AG20443 (cell line): ENCODE measurements at regions not wholly inside any gene's neighbourhood (a gene's known extent, or its start where the extent isn't known, plus 50 kb on each side); places are given as distances from the start of the nearest gene placed in this dataset.

Source experiments
- DNase-seq: peaks from one replicate; pipeline ENCODE4 v3.0.0; 2012; ENCODE audit warnings: low spot score, mixed read lengths

- DNase-seq = no peak
Observed at GRCh38 chr18:71743634-71744033, 800.5 kb downstream of the CBLN2 start.

DNA sequence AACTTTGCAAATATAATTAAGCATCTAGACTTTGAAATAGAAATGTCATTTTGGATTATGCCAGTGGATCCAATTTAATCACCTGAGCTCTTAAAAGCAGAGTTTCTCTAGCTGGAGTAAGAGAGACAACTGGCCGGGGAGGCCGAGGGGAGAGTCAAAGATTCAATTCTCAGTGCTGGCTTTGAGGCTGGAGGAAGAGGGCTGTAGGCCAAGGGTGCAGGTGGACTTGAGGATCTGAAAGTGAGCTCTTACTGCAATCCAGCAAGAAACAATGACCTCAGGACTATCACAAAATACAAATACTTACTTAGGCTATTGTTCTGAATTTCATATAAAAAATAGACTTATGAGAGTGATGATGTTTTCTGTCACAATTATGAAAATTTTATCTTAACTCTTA lies 814.5 kb downstream of the CBLN2 start:
- DNase-seq = no peak

- no peak for DNase-seq
Observed at GRCh38 chr18:71727909-71728308, 816.2 kb downstream of the CBLN2 start.

DNA sequence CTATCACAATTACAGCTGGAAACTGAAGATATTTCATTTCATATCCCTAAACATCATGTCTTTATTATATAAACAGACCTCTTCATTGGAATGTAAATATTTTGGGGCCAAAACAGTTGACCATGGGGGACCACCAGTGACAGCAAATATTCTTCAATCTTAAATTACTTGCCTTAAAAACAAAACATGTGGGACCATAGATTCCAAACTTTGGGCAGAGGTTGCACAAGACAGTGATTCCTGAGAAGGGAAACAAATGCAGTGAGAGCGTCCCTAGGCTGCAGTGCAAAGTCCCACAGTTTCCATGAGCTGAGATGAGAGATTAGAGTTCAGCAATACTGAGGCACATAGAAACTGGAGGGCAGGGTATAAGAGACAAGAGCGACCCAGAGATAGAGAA lies 818.9 kb downstream of the CBLN2 start:
- DNase-seq = no peak

DNA sequence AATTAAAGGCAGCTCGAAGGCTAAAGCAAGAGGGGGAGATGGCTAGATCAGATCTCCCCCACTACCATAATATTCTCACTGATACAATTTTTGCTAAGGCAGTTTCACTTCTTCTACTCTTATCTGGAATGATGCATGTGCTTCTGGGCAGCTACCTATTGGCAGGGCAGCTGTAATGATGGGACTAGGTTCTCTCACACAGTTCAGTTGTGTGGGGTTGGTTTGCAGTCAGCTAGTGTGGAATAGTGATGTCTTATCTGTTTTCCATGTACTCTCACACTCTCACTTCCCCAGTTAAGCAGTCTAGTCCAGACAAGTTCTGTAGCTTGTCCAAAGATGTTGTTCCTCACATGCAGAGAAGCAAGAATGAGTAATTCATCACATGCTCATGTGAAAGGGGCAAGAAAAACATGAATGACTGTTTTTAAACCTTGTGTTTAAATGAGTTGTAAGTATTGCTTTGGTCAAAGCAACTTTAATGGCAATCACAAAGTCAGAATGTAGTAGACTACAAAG lies 836.1 kb downstream of the CBLN2 start:
- no peak for DNase-seq

GRCh38 chr18:71707400-71707799 lies 836.7 kb downstream of the CBLN2 start:
- DNase-seq = no peak

DNA sequence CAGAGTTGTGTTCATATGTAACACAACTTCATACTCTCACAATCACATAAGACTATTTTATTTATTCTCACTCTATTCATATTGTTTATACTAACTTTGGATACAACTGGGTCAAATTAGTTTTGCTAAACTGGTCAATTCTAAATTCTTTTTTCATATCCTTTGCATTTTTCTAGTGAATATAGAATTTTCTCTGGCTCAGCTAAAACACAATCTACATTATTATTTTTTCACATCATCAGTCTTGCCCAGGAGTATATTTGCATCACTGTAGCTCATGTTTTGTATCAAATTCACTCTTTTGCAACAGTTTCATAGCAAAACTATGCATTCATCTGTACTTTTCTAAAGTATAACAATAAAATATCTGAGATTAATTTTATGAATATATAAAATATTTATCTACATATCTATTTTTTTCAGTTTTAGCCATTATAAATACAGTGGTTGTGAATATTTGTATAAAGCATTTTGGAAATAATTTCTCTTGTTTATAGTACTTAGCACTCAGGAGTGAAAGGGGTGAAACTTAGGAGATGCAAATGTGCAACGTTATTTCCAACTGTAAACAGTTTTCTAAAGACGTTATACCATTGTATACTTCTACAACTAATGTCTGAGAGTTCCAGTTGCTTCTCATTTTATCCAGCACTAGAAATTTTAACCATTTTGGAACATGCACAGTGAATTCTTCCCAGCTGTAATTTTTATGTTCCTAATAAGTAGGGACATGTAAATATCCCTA lies 854.6 kb downstream of the CBLN2 start:
- no peak for DNase-seq

DNA sequence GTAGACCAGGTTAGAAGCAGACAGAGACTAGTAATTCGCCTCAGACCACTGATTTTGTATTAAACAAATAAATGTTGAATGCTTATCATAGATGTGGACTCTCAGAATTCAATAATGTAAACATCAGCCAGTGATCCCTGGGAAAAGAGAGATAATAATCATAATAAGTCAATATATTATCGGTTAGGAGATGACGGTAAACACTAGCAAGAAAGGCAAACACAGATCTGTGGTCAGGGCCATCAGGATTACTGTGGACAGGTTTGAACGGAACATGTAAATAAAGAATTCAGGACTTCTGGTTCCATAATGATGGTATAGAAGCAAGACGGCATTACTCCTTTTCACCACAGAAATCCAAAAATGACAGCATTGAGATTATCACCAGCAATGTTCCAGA lies 861.6 kb downstream of the CBLN2 start:
- DNase-seq = no peak

DNA sequence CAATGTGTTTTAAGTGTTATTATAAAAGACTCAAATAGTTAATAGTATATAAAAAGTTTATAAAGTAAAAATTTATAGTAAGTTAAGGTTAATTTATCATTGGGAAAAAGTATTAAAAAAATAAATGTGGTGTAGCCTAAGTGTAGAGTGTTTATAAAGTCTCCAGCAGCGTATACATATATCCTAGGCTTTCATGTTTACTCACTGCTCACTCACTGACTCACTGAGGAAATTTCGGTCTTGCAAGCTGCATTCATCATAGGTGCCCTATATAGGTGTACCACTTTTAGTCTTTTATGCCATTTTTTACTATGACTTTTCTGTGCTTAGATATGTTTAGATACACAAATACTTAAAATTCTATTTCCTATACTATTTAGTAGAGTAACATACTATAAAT lies 866.0 kb downstream of the CBLN2 start:
- DNase-seq = no peak

DNA sequence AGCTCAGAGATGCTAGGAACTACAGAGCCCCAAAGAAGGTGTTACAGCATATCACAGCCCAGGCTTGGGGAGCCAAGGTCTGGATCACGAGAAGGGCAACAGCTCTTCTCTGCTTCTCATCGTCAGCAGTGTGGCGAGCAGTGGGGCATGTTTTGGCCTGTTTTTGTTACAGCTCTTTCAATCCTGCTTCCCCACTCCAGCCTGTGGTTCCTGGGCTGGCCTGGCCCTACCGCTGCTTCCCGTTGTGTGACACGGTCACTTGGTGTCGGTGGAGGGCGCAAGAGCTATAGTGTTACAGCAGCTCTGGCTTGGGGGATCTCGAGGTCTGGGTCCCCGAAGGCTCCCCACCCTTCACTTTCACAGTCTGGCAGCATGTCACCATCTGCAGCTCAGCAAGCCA lies 870.2 kb downstream of the CBLN2 start:
- DNase-seq = no peak

DNA sequence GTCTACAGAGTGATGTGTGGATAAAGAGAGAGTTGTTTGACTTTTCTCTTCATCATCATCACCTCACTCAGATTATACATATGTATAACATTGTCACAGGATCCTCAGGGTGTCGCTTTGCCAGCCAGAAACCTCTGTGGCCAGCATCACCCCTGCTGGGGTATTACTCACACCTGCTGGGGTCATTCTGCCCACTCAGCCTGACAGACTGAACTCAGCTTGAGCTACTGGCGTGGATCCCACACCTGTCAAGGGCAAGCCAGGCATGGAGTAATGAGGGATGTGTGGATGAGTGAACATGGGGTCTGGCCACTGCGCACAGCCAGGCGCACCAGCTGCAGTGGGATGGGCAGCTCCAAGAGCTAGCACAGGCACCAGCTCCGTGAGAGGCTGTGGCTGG lies 870.6 kb downstream of the CBLN2 start:
- DNase-seq = no peak

DNA sequence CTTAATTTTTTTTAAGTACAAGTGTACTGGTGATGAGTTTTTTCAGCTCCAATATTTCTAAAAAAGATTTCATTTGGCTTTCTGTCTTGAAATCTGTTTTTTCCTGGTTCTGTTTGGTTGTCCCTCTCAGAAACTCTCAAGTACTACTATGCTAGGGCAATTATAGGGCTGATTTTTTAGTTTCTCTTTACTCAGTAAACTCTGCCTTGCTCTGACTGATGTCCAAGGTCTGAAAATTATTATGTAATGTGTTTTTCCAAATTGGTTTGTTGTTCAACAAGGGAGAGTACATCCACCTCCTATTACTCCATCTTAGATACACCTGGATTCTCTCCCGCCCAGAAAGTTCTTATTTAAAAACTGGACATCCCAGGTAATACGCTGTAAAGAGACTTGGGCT lies 877.7 kb downstream of the CBLN2 start:
- no peak for DNase-seq

DNA sequence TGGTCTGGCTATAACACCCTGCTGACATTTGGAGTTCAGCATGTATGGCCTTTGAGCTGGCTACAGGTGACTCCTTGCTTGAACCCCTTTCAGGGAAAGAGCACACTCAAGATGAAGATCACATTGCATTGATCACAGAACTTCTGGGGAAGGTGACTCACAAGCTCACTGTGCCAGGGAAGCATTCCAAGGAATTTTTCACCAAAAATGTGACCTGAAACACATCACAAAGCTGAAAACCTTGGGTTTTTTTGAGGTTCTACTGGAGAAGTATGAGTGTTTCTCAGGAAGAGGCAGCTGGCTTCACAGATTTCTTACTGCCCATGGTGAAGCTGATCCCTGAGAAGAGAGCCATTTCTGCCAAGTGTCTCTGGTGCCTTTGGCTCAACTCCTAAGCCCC lies 879.0 kb downstream of the CBLN2 start:
- DNase-seq = no peak

DNA sequence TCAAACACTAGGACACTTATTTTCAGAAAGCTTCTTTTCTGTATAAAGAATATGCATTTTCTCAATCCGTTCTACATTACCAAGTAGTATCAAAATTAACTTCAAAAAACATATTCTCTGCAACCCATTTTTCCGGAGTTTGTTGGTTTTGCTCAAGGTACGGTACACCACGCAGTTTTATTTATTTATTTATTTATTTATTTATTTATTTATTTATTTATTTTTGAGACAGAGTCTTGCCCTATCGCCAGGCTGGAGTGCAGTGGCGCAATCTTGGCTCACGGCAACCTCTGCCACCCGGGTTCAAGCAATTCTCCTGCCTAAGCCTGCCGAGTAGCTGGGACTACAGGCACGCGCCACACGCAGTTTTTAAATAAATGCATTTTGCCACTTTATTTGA lies 900.3 kb downstream of the CBLN2 start:
- no peak for DNase-seq

DNA sequence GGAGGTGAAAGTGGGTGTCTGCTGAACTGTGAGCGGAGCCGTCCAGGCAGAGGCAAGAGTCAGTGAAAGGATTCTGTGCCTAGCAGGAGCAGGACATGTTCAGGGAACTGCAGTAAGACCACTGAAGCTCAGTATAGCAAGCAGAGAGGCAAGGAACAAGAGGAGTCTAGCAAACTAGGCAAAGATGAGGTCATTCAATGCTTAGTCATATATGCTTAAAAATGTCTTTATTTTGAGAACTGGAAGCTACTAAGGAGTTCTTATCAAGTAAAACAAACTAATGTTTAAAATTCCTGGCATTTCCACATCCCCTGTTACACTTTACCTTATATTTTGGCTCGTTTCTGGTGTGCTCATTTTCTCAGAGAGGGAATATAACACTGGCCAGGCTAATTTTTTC lies 913.4 kb downstream of the CBLN2 start:
- no peak for DNase-seq

DNA sequence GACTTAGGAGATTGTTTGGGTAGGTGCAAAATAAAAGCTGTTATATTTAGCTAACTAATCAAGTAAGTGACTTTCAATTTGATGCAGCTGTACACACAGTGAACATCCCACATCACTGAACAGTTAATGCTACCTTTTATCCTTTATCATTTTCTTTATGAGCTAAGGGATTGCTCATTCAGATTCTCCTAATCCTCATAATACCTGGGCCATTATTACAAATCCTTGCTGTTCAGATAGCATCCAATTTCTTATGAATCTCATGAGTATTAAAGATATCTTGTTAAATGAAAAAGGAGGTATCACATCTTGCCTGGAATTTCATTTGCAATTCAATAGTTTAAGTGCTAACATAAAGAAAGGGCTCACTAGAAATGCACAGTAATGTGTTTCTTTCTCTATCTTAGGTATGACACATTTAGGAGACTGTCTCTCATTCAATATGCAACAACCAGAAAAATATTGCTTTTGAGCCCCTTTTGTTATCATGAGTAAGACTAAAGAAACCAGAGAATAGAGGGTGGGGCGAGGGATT lies 918.5 kb downstream of the CBLN2 start:
- DNase-seq = no peak

GRCh38 chr18:71598374-71598773 lies 945.8 kb downstream of the CBLN2 start:
- DNase-seq = no peak

GRCh38 chr18:71597219-71597618 lies 946.9 kb downstream of the CBLN2 start:
- no peak for DNase-seq

- no peak for DNase-seq
Observed at GRCh38 chr18:71583252-71583651, 960.9 kb downstream of the CBLN2 start.

GRCh38 chr18:71554686-71555085 lies 989.5 kb downstream of the CBLN2 start:
- no peak for DNase-seq

- no peak for DNase-seq
Observed at GRCh38 chr18:71541643-71542042, 1002.5 kb downstream of the CBLN2 start.

- DNase-seq = no peak
Observed at GRCh38 chr18:71529703-71530303, 1014.3 kb downstream of the CBLN2 start.
